PC-3 (cell line): ENCODE measurements at regions not wholly inside any gene's neighbourhood (a gene's known extent, or its start where the extent isn't known, plus 50 kb on each side); places are given as distances from the start of the nearest gene placed in this dataset.

ENCODE experiments used
- ATAC-seq: fragments of 200-7000 bp; cut with Tn5 transposase; 2 replicates; pipeline ENCODE4 v1.9.1; 2020; ENCODE audit warnings: mild to moderate bottlenecking, moderate library complexity
- BruUV-seq: library from RNA; stranded (reverse); fragments of 400-500 nt; replicated peaks from 2 replicates; lab custom pipeline; 2021; lab: Mats Ljungman, UMichigan
- CTCF ChIA-PET: fragments of 300-600 bp; sonication (Branson Sonifier 250); formaldehyde crosslinking; loops from one replicate; lab custom pipeline; 2022; ENCODE audit warnings: antibody characterized with exemption; lab: Charles Lee
- POLR2A ChIA-PET: fragments of 300-600 bp; sonication (Branson Sonifier 250); formaldehyde crosslinking; loops from one replicate; lab custom pipeline; 2022; ENCODE audit warnings: antibody characterized with exemption; ENCODE audit not compliant: unreplicated experiment; lab: Charles Lee
- DNase-seq: peaks from one replicate; pipeline ENCODE4 v3.0.0-alpha.2; 2015
- H2AFZ ChIP-seq: fragments of 300-600 bp; sonication (generic); 2 replicates; pipeline ENCODE4 v1.6.0; 2016; ENCODE audit warnings: antibody characterized with exemption, low read length
- H3F3A ChIP-seq: fragments of 300-600 bp; sonication (generic); one replicate; pipeline ENCODE4 v1.6.0; 2017; ENCODE audit warnings: antibody characterized with exemption, low read length, control low read depth, mild to moderate bottlenecking; ENCODE audit not compliant: unreplicated experiment
- H3K27ac ChIP-seq: fragments of 300-600 bp; sonication (generic); 2 replicates; pipeline ENCODE4 v1.5.1; 2016; ENCODE audit warnings: mild to moderate bottlenecking, low read length
- H3K27me3 ChIP-seq: fragments of 300-600 bp; sonication (generic); 2 replicates; pipeline ENCODE4 v1.6.1; 2016; ENCODE audit warnings: low read length, mixed read lengths
- H3K36me3 ChIP-seq: fragments of 300-600 bp; sonication (generic); 2 replicates; pipeline ENCODE4 v1.6.1; 2016; ENCODE audit warnings: low read depth, mixed run types, low read length, mixed read lengths
- H3K4me1 ChIP-seq: fragments of 300-600 bp; sonication (generic); 2 replicates; pipeline ENCODE4 v1.5.1; 2016; ENCODE audit warnings: low read length; ENCODE audit not compliant: insufficient read depth
- H3K4me2 ChIP-seq: fragments of 300-600 bp; sonication (generic); 2 replicates; pipeline ENCODE4 v1.6.0; 2016; ENCODE audit warnings: low read length
- H3K4me3 ChIP-seq: fragments of 300-600 bp; sonication (generic); 2 replicates; pipeline ENCODE4 v1.5.1; 2016; ENCODE audit warnings: mild to moderate bottlenecking, low read length, mixed read lengths
- H3K79me2 ChIP-seq: fragments of 300-600 bp; sonication (generic); 2 replicates; pipeline ENCODE4 v1.6.1; 2017; ENCODE audit warnings: low read length, mixed read lengths
- H3K9ac ChIP-seq: fragments of 300-600 bp; sonication (generic); 2 replicates; pipeline ENCODE4 v1.6.0; 2016; ENCODE audit warnings: mild to moderate bottlenecking, low read length
- H3K9me2 ChIP-seq: fragments of 300-600 bp; sonication (generic); replicated peaks from 2 replicates; pipeline ENCODE4 v1.6.1; 2016; ENCODE audit warnings: mixed run types, low read length, mixed read lengths
- H3K9me3 ChIP-seq: fragments of 300-600 bp; sonication (generic); 2 replicates; pipeline ENCODE4 v1.6.1; 2016; ENCODE audit warnings: low read length, mixed read lengths
- H4K20me1 ChIP-seq: fragments of 300-600 bp; sonication (generic); 2 replicates; pipeline ENCODE4 v1.6.1; 2016; ENCODE audit warnings: low read length, mixed read lengths
- CTCF ChIP-seq: fragments of 300-600 bp; sonication (generic); conservative IDR thresholded peaks from 2 replicates; pipeline ENCODE4 v1.5.1; 2017; ENCODE audit warnings: antibody characterized with exemption, low read depth, mild to moderate bottlenecking, low read length
- EZH2 ChIP-seq: fragments of 300-600 bp; sonication (generic); IDR thresholded peaks from one replicate; pipeline ENCODE4 v1.6.1; 2017; ENCODE audit warnings: antibody characterized with exemption, mild to moderate bottlenecking, low read length; ENCODE audit not compliant: unreplicated experiment
- EZH2phosphoT487 ChIP-seq: fragments of 300-600 bp; sonication (generic); IDR thresholded peaks from 2 replicates; pipeline ENCODE4 v1.6.1; 2018; ENCODE audit warnings: mild to moderate bottlenecking, antibody characterized with exemption, low read length, borderline replicate concordance
- intact Hi-C: fragments of 100-400 bp; cut with micrococcal nuclease; formaldehyde crosslinking; loops from 2 replicates; pipeline ENCODE4 v1.9.0; 2023

- POLR2A ChIA-PET: no interaction called here
- no peak overlapping the region for H3K4me2 ChIP-seq
- no peaks in the 10 kb centered on the region for H4K20me1 ChIP-seq
- H3K9me3 ChIP-seq: no peaks in the 10 kb centered on the region
- H3K27ac ChIP-seq: no peak overlapping the region
- no peak for DNase-seq
- TF ChIP-seq EZH2phosphoT487 (no peak), CTCF (no peak), EZH2 (no peak)
- no peaks in the 10 kb centered on the region for H3K27me3 ChIP-seq
- H3K9me2 ChIP-seq: no peaks in the 10 kb centered on the region
- no peaks in the 10 kb centered on the region for H3K36me3 ChIP-seq
- CTCF ChIA-PET: no interaction called here
- ATAC-seq: no peak
- no peaks in the 10 kb centered on the region for H3K79me2 ChIP-seq
- no peak overlapping the region for H3K9ac ChIP-seq
- H3K4me3 ChIP-seq: no peak overlapping the region
- BruUV-seq: no TSS peak
- peaks cover 4% of the 10 kb centered on the region for H3F3A ChIP-seq
- H2AFZ ChIP-seq: no peak overlapping the region
- intact Hi-C loops: no loop called here
- H3K4me1 ChIP-seq: peaks cover 17% of the 10 kb centered on the region
Observed at GRCh38 chr4:151535366-151535765, 126.4 kb downstream of the FHIP1A start.

GRCh38 chr4:151537687-151538086 is 128.7 kb downstream of the FHIP1A start:
- CTCF ChIA-PET: no interaction called here
- no peak for DNase-seq

More at GRCh38 chr4:151537687-151538086, 128.7 kb downstream of the FHIP1A start:
- Histone ChIP-seq H3K27ac (no peak overlapping the region), H3K79me2 (peaks cover 4% of the 10 kb centered on the region; the same call in 1 of the 2 replicates), H2AFZ (no peak overlapping the region), H3K4me3 (no peak overlapping the region), H3K4me2 (no peak overlapping the region), H3K4me1 (peaks cover 34% of the 10 kb centered on the region), H3F3A (peaks cover 5% of the 10 kb centered on the region), H3K36me3 (no peaks in the 10 kb centered on the region), H3K27me3 (no peaks in the 10 kb centered on the region), H3K9ac (no peak overlapping the region), H3K9me3 (no peaks in the 10 kb centered on the region), H3K9me2 (no peaks in the 10 kb centered on the region), H4K20me1 (no peaks in the 10 kb centered on the region)
- intact Hi-C loops: no loop called here
- POLR2A ChIA-PET: no interaction called here
- TF ChIP-seq EZH2 (no peak), CTCF (no peak), EZH2phosphoT487 (no peak)
- ATAC-seq: no peak
- no TSS peak for BruUV-seq
